KMS-11 (cell line): ENCODE measurements at regions not wholly inside any gene's neighbourhood (a gene's known extent, or its start where the extent isn't known, plus 50 kb on each side); places are given as distances from the start of the nearest gene placed in this dataset.

Experiments
- H2AFZ ChIP-seq: fragments of 200-600 bp; sonication (generic); 2 replicates; pipeline ENCODE4 v1.6.1; 2016; ENCODE audit warnings: antibody characterized with exemption, mixed run types, low read depth
- H3K27ac ChIP-seq: fragments of 200-600 bp; sonication (generic); 2 replicates; pipeline ENCODE4 v1.6.1; 2016; ENCODE audit warnings: mild to moderate bottlenecking, mixed run types
- H3K27me3 ChIP-seq: fragments of 200-600 bp; sonication (generic); 2 replicates; pipeline ENCODE4 v1.6.1; 2017; ENCODE audit warnings: mild to moderate bottlenecking, low read depth, mixed run types, moderate library complexity; ENCODE audit not compliant: insufficient read depth
- H3K36me3 ChIP-seq: fragments of 200-600 bp; sonication (generic); 2 replicates; pipeline ENCODE4 v1.6.1; 2017; ENCODE audit warnings: mild to moderate bottlenecking, mixed run types; ENCODE audit not compliant: insufficient read depth
- H3K4me1 ChIP-seq: fragments of 200-600 bp; sonication (generic); 2 replicates; pipeline ENCODE4 v1.6.1; 2016; ENCODE audit warnings: mild to moderate bottlenecking, low read depth, mixed run types; ENCODE audit not compliant: poor library complexity, severe bottlenecking
- H3K4me2 ChIP-seq: fragments of 200-600 bp; sonication (generic); 2 replicates; pipeline ENCODE4 v1.7.0; 2016; ENCODE audit warnings: mild to moderate bottlenecking, mixed run types
- H3K4me3 ChIP-seq: fragments of 200-600 bp; sonication (generic); IDR thresholded peaks from 2 replicates; pipeline ENCODE4 v1.6.1; 2017; ENCODE audit warnings: low read depth, low read length, mixed read lengths; ENCODE audit not compliant: insufficient read depth
- H3K79me2 ChIP-seq: fragments of 200-600 bp; sonication (generic); 2 replicates; pipeline ENCODE4 v1.6.1; 2016; ENCODE audit warnings: low read depth, mixed run types; ENCODE audit not compliant: insufficient read depth
- H3K9ac ChIP-seq: fragments of 200-600 bp; sonication (generic); 2 replicates; pipeline ENCODE4 v1.6.1; 2016; ENCODE audit warnings: mild to moderate bottlenecking, mixed run types
- H4K20me1 ChIP-seq: fragments of 200-600 bp; sonication (generic); 2 replicates; pipeline ENCODE4 v1.6.1; 2016; ENCODE audit warnings: mild to moderate bottlenecking, mixed run types; ENCODE audit not compliant: insufficient read depth
- TF ChIP-seq, protein P1 (sequence below): fragments of 200-600 bp; sonication (generic); conservative IDR thresholded peaks from 2 replicates; pipeline ENCODE4 v1.6.1; 2017; ENCODE audit warnings: low read depth, mild to moderate bottlenecking, antibody characterized with exemption, low read length, moderate library complexity, mixed read lengths

DNA sequence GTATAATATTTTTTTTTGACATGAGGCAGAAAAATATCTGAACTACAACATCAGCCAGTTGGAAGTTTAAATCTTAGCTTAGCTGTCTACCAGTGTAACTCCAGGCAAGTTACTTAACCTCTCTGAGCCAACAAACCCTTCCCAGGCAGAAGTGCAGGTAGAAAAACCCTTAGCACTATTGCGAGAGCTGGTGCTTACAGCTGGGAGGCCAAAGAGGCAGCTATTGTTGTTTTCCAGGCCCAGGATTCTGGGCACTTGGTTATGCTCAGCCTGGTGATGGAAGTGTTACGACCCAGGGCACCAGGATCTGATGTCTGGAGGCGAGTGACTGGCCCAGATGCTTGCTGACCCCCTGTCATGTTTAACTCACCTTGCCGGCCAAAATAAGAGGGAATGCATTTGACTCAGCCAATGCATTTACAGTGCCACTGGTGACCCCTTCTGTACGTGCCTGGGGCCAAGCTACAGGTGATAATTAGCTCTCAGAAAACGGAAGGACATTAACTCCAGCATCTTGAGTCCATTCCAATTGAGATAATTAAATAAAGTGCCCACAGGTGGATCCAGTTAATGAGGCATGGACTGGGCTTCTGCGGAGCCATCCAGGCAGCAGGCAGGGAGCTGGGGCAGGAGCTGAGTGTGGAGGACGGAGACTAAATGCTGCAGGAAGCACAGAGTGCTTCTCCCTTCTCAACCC is 126.5 kb upstream of the HABP2 start:
- no peaks in the 10 kb centered on the region for H3K79me2 ChIP-seq
- no peaks in the 10 kb centered on the region for H3K27me3 ChIP-seq
- no peak overlapping the region for H2AFZ ChIP-seq
- no peak overlapping the region for H3K27ac ChIP-seq
- H3K4me3 ChIP-seq = no peak overlapping the region
- H3K36me3 ChIP-seq = no peaks in the 10 kb centered on the region
- H4K20me1 ChIP-seq = no peaks in the 10 kb centered on the region
- TF ChIP-seq, protein P1, sequence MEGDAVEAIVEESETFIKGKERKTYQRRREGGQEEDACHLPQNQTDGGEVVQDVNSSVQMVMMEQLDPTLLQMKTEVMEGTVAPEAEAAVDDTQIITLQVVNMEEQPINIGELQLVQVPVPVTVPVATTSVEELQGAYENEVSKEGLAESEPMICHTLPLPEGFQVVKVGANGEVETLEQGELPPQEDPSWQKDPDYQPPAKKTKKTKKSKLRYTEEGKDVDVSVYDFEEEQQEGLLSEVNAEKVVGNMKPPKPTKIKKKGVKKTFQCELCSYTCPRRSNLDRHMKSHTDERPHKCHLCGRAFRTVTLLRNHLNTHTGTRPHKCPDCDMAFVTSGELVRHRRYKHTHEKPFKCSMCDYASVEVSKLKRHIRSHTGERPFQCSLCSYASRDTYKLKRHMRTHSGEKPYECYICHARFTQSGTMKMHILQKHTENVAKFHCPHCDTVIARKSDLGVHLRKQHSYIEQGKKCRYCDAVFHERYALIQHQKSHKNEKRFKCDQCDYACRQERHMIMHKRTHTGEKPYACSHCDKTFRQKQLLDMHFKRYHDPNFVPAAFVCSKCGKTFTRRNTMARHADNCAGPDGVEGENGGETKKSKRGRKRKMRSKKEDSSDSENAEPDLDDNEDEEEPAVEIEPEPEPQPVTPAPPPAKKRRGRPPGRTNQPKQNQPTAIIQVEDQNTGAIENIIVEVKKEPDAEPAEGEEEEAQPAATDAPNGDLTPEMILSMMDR = no peak
- no peak overlapping the region for H3K4me2 ChIP-seq
- no peak overlapping the region for H3K9ac ChIP-seq
- H3K4me1 ChIP-seq = no peaks in the 10 kb centered on the region

DNA sequence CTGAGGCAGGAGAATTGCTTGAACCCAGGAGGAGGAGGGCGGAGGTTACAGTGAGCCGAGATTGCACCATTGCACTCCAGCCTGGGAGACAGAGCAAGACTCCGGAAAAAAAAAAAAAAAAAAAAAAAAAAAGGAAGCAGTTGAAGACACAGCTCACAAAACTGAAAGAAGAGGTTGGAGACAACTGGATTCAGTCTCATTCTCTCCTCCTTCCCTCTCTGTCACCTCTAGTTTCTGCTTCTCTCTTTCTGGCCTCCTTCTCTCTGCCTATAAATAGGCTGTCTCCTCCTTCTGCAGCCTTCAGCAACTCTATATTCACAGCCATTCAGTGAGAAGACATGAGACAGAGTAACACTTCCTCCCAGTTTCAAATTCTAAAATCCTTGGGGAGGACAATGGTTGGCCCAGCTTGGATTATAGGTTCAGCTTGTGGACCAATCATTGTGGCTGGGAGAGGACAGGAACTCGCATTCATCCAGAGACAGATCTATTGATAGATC is 125.6 kb upstream of the HABP2 start:
- H4K20me1 ChIP-seq = no peaks in the 10 kb centered on the region
- H3K4me2 ChIP-seq = no peak overlapping the region
- H3K9ac ChIP-seq = no peak overlapping the region
- H3K36me3 ChIP-seq = no peaks in the 10 kb centered on the region
- H3K27me3 ChIP-seq = no peaks in the 10 kb centered on the region
- no peaks in the 10 kb centered on the region for H3K4me1 ChIP-seq
- H3K79me2 ChIP-seq = no peaks in the 10 kb centered on the region
- H2AFZ ChIP-seq = no peak overlapping the region
- H3K4me3 ChIP-seq = no peak overlapping the region
- H3K27ac ChIP-seq = no peak overlapping the region
- TF ChIP-seq, protein P1 = no peak

DNA sequence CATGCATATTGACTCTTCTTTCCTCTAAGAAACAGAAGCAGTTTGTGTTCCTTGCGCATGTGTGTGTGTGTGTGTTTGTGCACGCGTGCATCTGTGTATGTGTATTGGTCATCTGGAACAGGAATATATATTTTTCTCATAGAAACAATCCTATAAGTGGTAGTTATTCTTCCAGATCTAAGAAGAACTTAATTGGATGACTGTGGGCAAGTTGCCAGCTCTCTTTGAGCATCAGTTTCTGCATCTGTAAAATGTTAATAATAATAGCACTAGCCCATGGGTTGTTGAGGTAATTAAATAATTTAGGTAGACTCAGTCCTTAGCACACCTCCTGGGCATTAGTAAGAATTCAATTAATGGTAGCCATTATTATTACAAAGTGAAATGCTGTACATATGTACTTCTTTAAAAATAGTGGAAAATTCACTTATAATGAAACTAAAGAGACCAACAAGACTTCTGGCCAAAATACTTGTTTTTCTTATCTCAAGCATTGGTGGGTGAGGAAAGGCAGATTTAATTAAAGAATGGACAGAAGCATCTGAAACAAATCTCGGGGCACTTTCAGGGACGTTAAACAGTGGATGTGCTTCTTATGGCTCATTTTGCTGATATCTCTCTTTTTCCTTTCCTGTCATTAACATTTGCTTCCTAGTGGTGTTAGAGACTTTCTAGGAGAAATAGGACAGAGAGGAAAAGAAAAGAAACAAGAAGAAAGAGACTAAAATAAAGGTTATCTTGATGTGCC is 124.9 kb upstream of the HABP2 start:
- Histone ChIP-seq H3K27me3 (no peaks in the 10 kb centered on the region), H3K4me1 (no peaks in the 10 kb centered on the region), H3K9ac (no peak overlapping the region), H4K20me1 (no peaks in the 10 kb centered on the region), H3K36me3 (no peaks in the 10 kb centered on the region), H3K79me2 (no peaks in the 10 kb centered on the region), H3K4me2 (no peak overlapping the region), H3K4me3 (no peak overlapping the region), H3K27ac (no peak overlapping the region), H2AFZ (no peak overlapping the region)
- TF ChIP-seq, protein P1 = no peak

DNA sequence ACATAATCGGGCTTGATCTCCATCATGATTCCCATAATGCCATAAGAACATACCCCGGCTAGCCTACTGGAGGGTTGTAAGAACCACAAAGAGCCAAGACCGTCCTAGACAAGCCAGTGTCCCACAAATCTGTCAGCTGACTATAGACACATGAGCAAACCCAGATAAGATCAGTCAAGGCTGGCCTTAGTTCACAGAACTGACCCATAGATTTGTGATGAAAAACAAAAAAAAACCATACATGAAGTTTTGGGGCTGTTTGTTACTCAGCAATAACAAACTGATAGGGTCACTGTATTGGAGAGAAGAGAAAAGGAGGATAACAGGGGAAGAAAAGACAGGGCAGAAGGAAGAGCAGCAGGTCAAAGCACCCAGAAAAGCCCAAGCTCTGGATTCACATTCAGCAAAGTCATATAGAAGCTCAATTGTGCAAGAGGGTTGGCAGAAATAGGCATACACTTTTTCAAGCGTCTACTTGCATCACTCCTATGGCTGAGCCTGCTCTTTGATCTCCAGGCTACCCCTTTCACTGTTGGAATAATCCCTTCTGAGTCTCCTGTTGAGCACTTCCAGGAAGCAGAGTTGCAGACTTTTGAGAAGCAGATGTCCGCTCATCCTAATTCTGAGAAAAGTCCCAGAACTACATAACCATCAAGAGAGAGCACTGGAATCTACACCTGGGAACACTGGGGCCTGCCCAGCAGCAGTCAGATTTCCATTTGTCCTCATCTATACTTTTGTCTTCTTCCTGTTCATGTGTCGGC is 122.0 kb upstream of the HABP2 start:
- H3K36me3 ChIP-seq = no peaks in the 10 kb centered on the region
- H3K4me1 ChIP-seq = no peaks in the 10 kb centered on the region
- no peak overlapping the region for H3K27ac ChIP-seq
- no peaks in the 10 kb centered on the region for H4K20me1 ChIP-seq
- no peak overlapping the region for H3K4me2 ChIP-seq
- no peak overlapping the region for H3K4me3 ChIP-seq
- TF ChIP-seq, protein P1 = no peak
- H3K27me3 ChIP-seq = no peaks in the 10 kb centered on the region
- no peak overlapping the region for H3K9ac ChIP-seq
- H2AFZ ChIP-seq = no peak overlapping the region
- no peaks in the 10 kb centered on the region for H3K79me2 ChIP-seq
